Subcutaneous abdominal adipose tissue (tissue), 5 donors: ENCODE measurements at regions not wholly inside any gene's neighbourhood (a gene's known extent, or its start where the extent isn't known, plus 50 kb on each side); places are given as distances from the start of the nearest gene placed in this dataset.
"Not testable (repeated sequence)": the region's sequence is repeated elsewhere in the genome, so short reads cannot be mapped to it uniquely, and the experiment has no call there.

Source experiments
- H3K27ac ChIP-seq: one replicate; pipeline ENCODE4 v1.7.0; 2013; ENCODE audit warnings: low read depth, mild to moderate bottlenecking, inconsistent platforms, low read length, moderate library complexity
- H3K27me3 ChIP-seq, 5 donors: one replicate each; pipeline ENCODE4 v1.7.0; 2013; ENCODE audit warnings: low read length in 5 of 5, inconsistent platforms in 1 of 5; ENCODE audit not compliant: control insufficient read depth in 5 of 5, insufficient read depth in 4 of 5
- H3K36me3 ChIP-seq, 5 donors: one replicate each; pipeline ENCODE4 v1.7.0; 2013; ENCODE audit warnings: low read length in 5 of 5; ENCODE audit not compliant: control insufficient read depth in 5 of 5, insufficient read depth in 5 of 5
- H3K4me1 ChIP-seq, 5 donors: one replicate each; pipeline ENCODE4 v1.7.0; 2013; ENCODE audit warnings: low read length in 5 of 5, mild to moderate bottlenecking in 3 of 5, moderate library complexity in 1 of 5; ENCODE audit not compliant: control insufficient read depth in 5 of 5, insufficient read depth in 5 of 5
- H3K4me3 ChIP-seq, 5 donors: one replicate each; pipeline ENCODE4 v1.7.0; 2013; ENCODE audit warnings: low read length in 5 of 5, low read depth in 1 of 5
- H3K9ac ChIP-seq, 5 donors: one replicate each; pipeline ENCODE4 v1.7.0; 2013; ENCODE audit warnings: low read length in 5 of 5, mild to moderate bottlenecking in 4 of 5, moderate library complexity in 3 of 5
- H3K9me3 ChIP-seq, 5 donors: one replicate each; pipeline ENCODE4 v1.7.0; 2013; ENCODE audit warnings: low read length in 5 of 5; ENCODE audit not compliant: control insufficient read depth in 5 of 5
- donor health status: healthy.
- donor health status: healthy.
- donor health status: healthy.
- donor health status: healthy.
- donor health status: healthy.

GRCh38 chr9:63296366-63296765 lies 1988.6 kb downstream of the FOXD4L5 start:
- not testable (repeated sequence) for H3K4me1 ChIP-seq, H3K9ac ChIP-seq, H3K36me3 ChIP-seq, H3K9me3 ChIP-seq, H3K4me3 ChIP-seq, H3K27ac ChIP-seq, H3K27me3 ChIP-seq

- not testable (repeated sequence) for H3K9ac ChIP-seq, H3K4me1 ChIP-seq
These were observed 1995.0 kb downstream of the FOXD4L5 start for GRCh38 chr9:63289971-63290370.

More at GRCh38 chr9:63289971-63290370, 1995.0 kb downstream of the FOXD4L5 start:
- not testable (repeated sequence) for H3K36me3 ChIP-seq, H3K27ac ChIP-seq, H3K9me3 ChIP-seq, H3K4me3 ChIP-seq, H3K27me3 ChIP-seq
